NCI-H2029 treated with DMSO at 0.1 percent for 48 hours (cell line): ENCODE measurements at regions not wholly inside any gene's neighbourhood (a gene's known extent, or its start where the extent isn't known, plus 50 kb on each side); places are given as distances from the start of the nearest gene placed in this dataset.

Experiments
- DNase-seq: peaks from one replicate; lab custom pipeline; 2025; lab: John Stamatoyannopoulos, UW

DNA sequence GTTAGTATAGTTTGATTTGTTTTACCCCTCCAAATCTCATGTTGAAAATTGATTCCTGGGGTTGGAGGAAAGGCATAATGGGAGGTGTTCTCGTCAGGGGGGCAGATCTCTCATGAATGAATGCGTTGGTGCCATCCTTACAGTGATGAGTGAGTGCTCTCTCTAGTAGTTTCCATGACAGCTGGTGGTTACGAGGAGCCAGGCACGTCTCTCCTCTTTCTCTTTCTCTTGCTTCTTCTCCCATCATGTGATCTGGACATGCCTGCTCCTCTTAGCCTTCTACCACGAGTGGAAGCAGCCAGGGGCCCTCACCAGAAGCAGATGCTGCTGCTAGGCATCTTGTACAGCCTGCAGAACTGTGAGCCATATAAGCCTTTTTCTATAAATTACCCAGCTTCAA lies 454.1 kb downstream of the EFNA5 start:
- no peak for DNase-seq

- no peak for DNase-seq
Observed at GRCh38 chr5:107215611-107216010, 455.1 kb downstream of the EFNA5 start.

DNA sequence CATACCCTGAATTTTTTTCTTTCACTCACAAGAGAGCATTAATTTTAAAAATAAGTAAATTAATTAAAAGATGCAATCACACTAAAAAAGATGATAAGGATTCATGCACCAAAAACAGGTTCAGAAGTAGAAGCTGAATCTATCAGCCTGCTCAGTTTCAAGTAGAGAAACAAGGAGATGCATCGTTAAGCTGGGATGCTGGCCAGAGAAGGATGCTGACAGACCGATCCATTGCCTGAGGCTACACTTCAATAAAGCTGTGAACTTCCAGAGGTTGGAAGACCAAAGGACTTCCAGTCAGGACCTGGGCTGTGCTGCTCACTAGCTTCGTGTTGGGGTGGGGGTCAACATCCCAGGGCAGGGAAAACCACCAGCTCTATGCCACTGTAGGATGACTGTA lies 457.7 kb downstream of the EFNA5 start:
- DNase-seq: no peak

DNA sequence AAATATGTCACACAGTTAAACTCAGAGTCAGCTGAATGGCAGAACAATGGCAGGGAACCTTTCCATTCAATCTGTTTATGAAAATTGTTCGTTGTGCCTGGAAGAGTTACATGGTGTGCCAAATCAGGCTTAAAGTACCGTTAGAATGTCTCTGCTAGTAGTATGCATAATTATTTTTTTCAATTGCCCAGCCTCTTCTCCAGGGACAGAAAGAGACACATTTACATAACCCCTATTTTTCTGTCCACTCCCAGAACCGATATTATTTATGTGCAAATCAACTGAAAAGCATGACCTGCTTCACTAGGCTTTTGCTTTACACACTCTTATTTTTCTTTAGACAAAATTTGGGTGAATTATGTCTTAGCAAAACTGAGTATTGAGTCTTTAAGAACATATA lies 459.1 kb downstream of the EFNA5 start:
- no peak for DNase-seq

- no peak for DNase-seq
Observed at GRCh38 chr5:107208867-107209266, 461.9 kb downstream of the EFNA5 start.

- DNase-seq: no peak
Observed at GRCh38 chr5:107204413-107204812, 466.3 kb downstream of the EFNA5 start.

DNA sequence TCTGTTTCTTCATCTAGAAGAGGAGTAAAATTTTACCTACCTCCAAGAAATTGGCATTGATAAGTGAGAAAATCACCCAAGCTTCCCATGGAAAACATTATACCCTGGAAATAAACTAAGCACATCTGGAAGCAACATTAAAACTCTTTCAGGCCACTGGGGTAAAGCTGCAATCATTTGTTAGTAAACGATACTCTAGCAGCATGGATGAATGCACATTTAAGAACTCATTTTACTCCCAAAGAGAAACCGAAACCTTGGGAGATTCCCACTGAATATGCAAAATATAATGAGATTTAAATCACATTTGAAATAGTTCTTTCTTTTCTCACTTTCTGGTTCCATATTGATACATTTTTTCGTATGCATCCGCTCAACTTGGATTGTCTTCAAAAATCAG lies 467.5 kb downstream of the EFNA5 start:
- no peak for DNase-seq

DNA sequence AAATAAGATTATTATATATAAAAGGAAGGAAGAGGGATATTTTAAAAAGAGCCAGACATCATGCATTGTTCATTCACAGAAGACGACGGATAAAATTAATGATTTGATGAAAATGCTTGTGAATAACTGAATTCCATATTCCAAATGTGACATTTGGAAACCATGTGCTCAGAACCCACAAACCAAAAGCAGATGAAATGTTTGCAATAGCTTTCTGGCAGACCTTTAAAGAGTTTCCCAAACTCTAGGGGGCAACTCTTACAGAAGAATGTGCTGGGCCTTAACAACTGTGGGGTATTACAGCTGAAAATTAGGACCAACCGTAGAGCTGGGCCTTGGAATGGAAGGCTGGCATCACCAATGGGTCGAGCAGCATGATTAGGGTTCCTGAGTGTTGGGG lies 471.0 kb downstream of the EFNA5 start:
- DNase-seq: no peak

DNA sequence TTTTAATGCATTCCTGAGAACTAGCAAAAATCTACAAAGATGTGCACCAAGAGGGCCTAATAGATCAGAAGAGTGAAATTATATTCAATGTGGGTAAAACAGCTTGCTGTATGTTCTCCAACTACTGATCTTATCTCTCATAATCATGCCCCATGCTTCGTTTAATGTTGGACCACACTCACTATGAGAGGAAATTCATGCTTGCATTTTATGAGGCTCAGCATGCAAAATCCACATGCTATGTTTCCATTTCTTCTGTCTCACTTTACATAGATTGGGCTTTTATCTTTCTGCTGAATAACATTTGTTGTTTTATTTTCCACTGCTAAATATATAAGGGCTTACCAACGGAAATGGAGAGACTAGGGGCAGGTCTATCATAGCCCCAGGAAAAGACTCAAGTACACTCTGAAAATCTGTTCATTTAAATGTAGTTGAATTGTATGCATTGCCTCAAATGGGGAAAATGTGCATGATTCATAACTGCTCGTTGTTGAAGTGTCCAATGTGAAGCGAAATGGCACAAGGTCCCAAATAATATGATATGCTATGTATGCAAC lies 474.2 kb downstream of the EFNA5 start:
- DNase-seq: no peak

DNA sequence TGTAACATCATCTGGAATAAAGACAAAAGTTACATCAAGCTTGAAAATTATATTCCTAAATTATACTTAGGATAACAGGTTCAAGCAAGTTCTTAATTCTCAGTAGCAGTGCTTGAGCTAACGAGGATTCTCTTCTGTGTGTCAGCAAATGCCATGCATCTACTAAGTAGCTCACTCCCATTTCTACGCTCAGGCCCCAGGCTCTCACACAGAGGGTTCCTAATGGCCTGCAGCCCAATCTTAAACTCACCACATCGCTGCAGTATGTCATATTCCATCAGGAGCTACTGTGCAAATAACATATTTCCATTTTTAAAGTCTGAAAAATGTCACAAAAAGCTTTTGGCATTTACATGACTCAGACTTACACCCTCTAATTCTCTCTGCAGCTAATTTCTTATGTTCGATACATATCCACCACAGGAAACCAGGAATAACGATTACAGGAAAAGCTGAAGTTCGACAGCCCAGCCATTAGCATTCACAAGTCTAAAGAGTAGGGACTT lies 474.8 kb downstream of the EFNA5 start:
- DNase-seq: no peak

DNA sequence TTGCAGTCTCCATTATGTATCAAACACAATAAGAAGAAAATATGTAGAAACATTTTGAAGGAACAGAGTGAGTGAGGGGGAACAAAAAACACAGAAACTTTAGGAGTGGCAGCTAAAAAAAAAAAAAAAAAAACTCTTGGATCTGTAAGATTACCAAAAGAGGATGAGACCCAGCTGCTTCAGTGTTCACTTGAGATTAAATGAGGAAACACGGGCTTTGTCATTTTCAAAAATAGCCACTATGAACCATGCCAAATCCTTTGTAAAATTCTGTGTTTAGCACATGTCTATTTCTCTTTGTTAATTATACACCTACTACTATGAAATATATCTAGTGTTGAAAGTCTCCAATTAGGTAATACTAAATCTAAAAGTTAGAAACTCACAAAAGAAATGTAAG lies 485.9 kb downstream of the EFNA5 start:
- DNase-seq: no peak

- no peak for DNase-seq
Observed at GRCh38 chr5:107184066-107184465, 486.7 kb downstream of the EFNA5 start.

DNA sequence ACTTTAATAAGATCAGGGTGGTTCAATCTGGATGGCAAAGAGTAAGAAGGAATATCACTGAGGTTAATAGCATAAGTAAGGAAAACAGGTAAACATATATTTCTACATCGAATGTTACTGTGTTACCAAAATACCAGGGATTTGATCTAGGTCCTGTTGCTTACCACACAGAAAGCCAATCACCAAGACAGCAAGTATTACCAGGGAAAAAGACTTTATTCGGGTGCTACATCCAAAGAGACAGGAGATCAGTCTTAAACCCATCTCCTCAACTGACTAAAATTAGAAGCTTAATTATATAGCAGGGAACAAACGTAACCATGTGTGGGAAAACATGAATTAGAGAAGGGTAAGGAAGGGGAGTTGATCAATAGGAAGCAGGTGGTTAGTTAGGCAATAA lies 500.1 kb downstream of the EFNA5 start:
- no peak for DNase-seq

GRCh38 chr5:107169867-107170266 lies 500.9 kb downstream of the EFNA5 start:
- no peak for DNase-seq

- no peak for DNase-seq
Observed at GRCh38 chr5:107168848-107169752, 501.6 kb downstream of the EFNA5 start.

- DNase-seq: no peak
Observed at GRCh38 chr5:107168086-107168485, 502.7 kb downstream of the EFNA5 start.

- no peak for DNase-seq
Observed at GRCh38 chr5:107165296-107165695, 505.4 kb downstream of the EFNA5 start.

- DNase-seq: no peak
Observed at GRCh38 chr5:107157809-107158208, 512.9 kb downstream of the EFNA5 start.

GRCh38 chr5:107155707-107156106 lies 515.0 kb downstream of the EFNA5 start:
- DNase-seq: no peak

DNA sequence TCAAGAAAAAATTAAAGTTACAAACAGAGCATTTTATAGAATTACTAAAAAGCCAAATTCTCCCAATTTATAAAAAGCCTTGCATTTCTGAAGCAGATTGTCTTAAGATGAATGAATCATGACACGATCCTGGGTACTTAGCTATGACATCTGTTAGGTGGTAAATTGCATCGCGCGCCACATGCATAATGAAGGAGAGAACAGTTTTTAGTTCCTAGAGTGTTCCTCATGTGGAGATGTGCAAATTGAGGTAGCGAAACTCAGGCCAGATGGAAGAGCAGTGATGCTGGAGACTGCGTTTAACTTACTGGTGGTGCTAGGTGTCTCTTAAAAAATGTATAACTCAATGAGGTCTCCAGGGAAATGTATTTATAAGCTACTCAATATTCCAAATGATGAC lies 516.1 kb downstream of the EFNA5 start:
- DNase-seq: no peak

DNA sequence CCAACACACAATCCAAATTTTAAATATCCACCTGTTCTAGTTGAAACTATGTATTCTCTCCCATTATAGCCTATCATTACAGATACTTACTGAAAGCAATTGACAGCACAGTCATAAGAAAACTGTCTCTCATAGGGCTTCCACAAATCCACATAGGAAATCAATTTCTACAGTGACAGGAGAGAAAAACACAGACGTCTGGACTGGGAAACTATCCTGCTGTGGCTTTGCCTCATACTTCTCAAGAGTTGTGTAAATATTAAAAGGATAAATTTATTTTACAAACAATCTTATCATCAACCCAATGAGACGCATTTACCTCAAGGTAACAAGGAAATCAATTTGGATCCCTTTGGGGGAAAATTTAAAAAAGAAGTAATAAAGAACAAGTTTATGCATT lies 517.5 kb downstream of the EFNA5 start:
- DNase-seq: no peak

- no peak for DNase-seq
Observed at GRCh38 chr5:107149243-107150005, 521.3 kb downstream of the EFNA5 start.

GRCh38 chr5:107147589-107147988 lies 523.1 kb downstream of the EFNA5 start:
- DNase-seq: no peak
